Type B pancreatic cell (in vitro differentiated cells): ENCODE measurements at regions not wholly inside any gene's neighbourhood (a gene's known extent, or its start where the extent isn't known, plus 50 kb on each side); places are given as distances from the start of the nearest gene placed in this dataset.
"Not testable (repeated sequence)": the region's sequence is repeated elsewhere in the genome, so short reads cannot be mapped to it uniquely, and the experiment has no call there.

Experiments
- DNase-seq: peaks from one replicate; pipeline ENCODE4 v3.0.0; 2021; ENCODE audit warnings: mixed read lengths; ENCODE audit not compliant: unreplicated experiment; ENCODE audit errors: extremely low spot score
- H3K27ac Mint-ChIP-seq: 2 replicates; pipeline ENCODE4 v1.8.0; 2021; ENCODE audit warnings: mild to moderate bottlenecking, mixed read lengths
- H3K27me3 Mint-ChIP-seq: 2 replicates; pipeline ENCODE4 v1.8.0; 2021; ENCODE audit warnings: mixed read lengths
- H3K36me3 Mint-ChIP-seq: 2 replicates; pipeline ENCODE4 v1.8.0; 2021; ENCODE audit warnings: mixed read lengths
- H3K4me1 Mint-ChIP-seq: one replicate; pipeline ENCODE4 v1.8.0; 2021; ENCODE audit warnings: mixed read lengths; ENCODE audit not compliant: unreplicated experiment
- H3K4me3 Mint-ChIP-seq: 2 replicates; pipeline ENCODE4 v1.8.0; 2021; ENCODE audit warnings: mild to moderate bottlenecking, mixed read lengths
- H3K9me3 Mint-ChIP-seq: 2 replicates; pipeline ENCODE4 v1.8.0; 2021; ENCODE audit warnings: mixed read lengths
- TF ChIP-seq, protein P1 (sequence below): fragments of 200-600 bp; sonication (generic); conservative IDR thresholded peaks from 2 replicates; pipeline ENCODE4 v1.5.0; 2021; ENCODE audit warnings: antibody characterized with exemption, mild to moderate bottlenecking

DNA sequence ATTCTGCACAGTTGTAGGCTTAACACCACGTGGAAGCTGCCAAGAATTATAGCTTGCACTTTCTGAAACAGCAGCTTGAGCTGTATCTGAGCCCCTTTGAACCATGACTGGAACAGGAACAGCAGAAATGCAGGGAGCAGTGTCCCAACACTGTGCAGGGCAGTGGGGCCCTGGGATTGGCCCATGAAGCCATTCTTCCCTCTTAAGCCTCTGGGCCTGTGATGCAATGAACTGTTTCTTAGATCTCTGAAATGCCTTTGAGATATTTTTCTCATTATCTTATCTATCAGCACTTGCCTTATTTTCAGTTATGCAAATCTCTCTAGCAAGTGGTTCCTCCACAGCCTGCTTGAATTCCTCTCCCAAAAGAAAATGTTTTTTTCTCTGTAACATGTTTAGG, 87.0 kb upstream of the MTAP start:
- Mint-ChIP-seq H3K4me1 (peaks cover 16% of the 10 kb centered on the region), H3K36me3 (no peaks in the 10 kb centered on the region), H3K9me3 (peaks cover 8% of the 10 kb centered on the region), H3K4me3 (no peak overlapping the region), H3K27ac (no peak overlapping the region), H3K27me3 (peaks cover 3% of the 10 kb centered on the region)
- DNase-seq = no peak
- TF ChIP-seq, protein P1, sequence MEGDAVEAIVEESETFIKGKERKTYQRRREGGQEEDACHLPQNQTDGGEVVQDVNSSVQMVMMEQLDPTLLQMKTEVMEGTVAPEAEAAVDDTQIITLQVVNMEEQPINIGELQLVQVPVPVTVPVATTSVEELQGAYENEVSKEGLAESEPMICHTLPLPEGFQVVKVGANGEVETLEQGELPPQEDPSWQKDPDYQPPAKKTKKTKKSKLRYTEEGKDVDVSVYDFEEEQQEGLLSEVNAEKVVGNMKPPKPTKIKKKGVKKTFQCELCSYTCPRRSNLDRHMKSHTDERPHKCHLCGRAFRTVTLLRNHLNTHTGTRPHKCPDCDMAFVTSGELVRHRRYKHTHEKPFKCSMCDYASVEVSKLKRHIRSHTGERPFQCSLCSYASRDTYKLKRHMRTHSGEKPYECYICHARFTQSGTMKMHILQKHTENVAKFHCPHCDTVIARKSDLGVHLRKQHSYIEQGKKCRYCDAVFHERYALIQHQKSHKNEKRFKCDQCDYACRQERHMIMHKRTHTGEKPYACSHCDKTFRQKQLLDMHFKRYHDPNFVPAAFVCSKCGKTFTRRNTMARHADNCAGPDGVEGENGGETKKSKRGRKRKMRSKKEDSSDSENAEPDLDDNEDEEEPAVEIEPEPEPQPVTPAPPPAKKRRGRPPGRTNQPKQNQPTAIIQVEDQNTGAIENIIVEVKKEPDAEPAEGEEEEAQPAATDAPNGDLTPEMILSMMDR = no peak

- peaks cover 7% of the 10 kb centered on the region for H3K27me3 Mint-ChIP-seq
- DNase-seq = no peak
- no peaks in the 10 kb centered on the region for H3K4me1 Mint-ChIP-seq
- no peak overlapping the region for H3K4me3 Mint-ChIP-seq
- H3K9me3 Mint-ChIP-seq = peaks cover 5% of the 10 kb centered on the region
- TF ChIP-seq, protein P1 = no peak
- H3K27ac Mint-ChIP-seq = no peak overlapping the region
- H3K36me3 Mint-ChIP-seq = no peaks in the 10 kb centered on the region
These were observed 81.7 kb upstream of the MTAP start for GRCh38 chr9:21720758-21721157.

DNA sequence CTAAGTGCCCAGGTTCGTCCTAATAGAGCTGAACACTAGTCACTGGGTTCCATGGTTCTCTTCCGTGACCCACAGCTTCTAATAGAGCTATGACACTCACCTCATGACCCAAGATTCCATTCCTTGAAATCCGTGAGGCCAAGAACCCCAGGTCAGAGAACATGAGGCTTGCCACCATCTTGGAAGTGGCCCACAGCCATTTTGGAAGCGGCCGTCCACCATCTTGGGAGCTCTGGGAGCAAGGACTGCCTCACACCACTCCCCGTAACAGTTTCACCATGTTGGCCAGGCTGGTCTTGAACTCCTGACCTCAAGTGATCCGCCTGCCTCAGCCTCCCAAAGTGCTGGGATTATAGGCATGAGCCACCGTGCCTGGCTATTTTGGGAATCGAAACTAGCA, 75.0 kb upstream of the MTAP start:
- H3K27me3 Mint-ChIP-seq, H3K4me1 Mint-ChIP-seq, H3K27ac Mint-ChIP-seq, H3K4me3 Mint-ChIP-seq, H3K9me3 Mint-ChIP-seq, H3K36me3 Mint-ChIP-seq, DNase-seq: not testable (repeated sequence)

- TF ChIP-seq, protein P1 = no peak
- Mint-ChIP-seq H3K4me3 (no peak overlapping the region), H3K36me3 (no peaks in the 10 kb centered on the region), H3K9me3 (no peaks in the 10 kb centered on the region), H3K27ac (no peak overlapping the region), H3K4me1 (no peaks in the 10 kb centered on the region), H3K27me3 (peaks cover 5% of the 10 kb centered on the region)
- no peak for DNase-seq
These were observed 73.7 kb upstream of the MTAP start for GRCh38 chr9:21728781-21729180.

DNA sequence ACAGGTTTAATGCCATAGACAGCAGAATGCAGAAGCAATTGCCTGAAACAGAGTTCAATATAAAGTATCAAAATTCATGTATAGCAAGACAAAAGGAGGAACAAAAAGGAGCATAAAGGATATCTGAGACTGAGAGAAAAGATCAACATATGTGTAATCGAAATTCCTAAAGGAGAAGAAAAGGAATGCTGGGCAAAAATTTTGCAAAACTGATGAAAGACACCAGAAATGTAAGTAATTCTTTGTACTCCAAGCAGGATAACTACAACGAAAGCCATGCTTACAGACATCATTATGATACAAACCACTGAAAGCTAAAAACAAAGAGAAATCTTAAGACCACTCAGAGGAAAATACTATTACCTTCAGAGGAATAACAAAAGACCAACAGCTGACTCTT, 72.8 kb upstream of the MTAP start:
- TF ChIP-seq, protein P1 = no peak
- H3K36me3 Mint-ChIP-seq = no peaks in the 10 kb centered on the region
- H3K4me3 Mint-ChIP-seq = no peak overlapping the region
- peaks cover 5% of the 10 kb centered on the region for H3K27me3 Mint-ChIP-seq
- DNase-seq = no peak
- H3K9me3 Mint-ChIP-seq = no peaks in the 10 kb centered on the region
- H3K4me1 Mint-ChIP-seq = no peaks in the 10 kb centered on the region
- no peak overlapping the region for H3K27ac Mint-ChIP-seq

DNA sequence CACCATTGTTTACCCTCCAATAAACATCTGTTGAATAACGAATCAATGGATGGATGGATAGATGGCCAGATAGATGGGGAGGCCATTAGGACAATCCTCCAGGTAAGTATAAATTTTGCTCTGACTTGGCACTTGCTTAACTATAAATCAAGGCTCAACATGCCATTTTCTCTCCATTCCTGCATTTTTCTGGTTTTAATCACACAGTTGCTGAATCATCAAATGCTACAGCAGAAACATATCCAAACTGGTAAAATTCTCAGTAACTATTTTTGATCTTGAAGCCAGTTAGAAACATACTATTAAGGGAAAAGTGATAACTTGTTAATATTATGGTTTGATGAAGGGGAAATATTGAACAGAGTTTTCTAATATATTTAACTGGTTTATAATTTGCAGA, 71.5 kb upstream of the MTAP start:
- TF ChIP-seq, protein P1 = no peak
- Mint-ChIP-seq H3K4me3 (no peak overlapping the region), H3K4me1 (no peaks in the 10 kb centered on the region), H3K27ac (no peak overlapping the region), H3K9me3 (peaks cover 3% of the 10 kb centered on the region), H3K27me3 (no peaks in the 10 kb centered on the region), H3K36me3 (no peaks in the 10 kb centered on the region)
- no peak for DNase-seq
